ENCODE measurements at regions not wholly inside any gene's neighbourhood (a gene's known extent, or its start where the extent isn't known, plus 50 kb on each side); places are given as distances from the start of the nearest gene placed in this dataset.

DNA sequence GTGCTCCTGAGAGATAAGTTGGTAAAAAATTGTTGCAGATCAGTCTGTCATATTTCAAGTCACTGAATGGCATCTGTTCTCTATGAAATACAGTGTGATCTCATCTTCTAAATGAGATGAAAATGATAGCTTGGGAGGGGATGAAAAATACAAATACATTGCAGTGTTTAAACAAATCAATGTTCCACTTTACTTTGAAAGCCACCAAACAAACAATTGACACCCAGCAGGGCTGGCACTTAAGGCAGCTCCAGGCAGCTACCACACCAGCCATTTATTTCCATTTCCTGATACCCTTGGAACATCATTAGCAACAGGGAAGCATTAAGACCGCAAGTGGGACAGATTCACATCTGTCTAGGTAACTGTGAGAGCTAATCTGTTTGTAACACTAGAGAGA, 827.6 kb upstream of the KIF2B start:
- TF ChIP-seq, protein P1, sequence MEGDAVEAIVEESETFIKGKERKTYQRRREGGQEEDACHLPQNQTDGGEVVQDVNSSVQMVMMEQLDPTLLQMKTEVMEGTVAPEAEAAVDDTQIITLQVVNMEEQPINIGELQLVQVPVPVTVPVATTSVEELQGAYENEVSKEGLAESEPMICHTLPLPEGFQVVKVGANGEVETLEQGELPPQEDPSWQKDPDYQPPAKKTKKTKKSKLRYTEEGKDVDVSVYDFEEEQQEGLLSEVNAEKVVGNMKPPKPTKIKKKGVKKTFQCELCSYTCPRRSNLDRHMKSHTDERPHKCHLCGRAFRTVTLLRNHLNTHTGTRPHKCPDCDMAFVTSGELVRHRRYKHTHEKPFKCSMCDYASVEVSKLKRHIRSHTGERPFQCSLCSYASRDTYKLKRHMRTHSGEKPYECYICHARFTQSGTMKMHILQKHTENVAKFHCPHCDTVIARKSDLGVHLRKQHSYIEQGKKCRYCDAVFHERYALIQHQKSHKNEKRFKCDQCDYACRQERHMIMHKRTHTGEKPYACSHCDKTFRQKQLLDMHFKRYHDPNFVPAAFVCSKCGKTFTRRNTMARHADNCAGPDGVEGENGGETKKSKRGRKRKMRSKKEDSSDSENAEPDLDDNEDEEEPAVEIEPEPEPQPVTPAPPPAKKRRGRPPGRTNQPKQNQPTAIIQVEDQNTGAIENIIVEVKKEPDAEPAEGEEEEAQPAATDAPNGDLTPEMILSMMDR (conservative IDR thresholded peaks at IDR 0.05; ENCODE audit: low read depth in 2 of 2): no peak
- TF ChIP-seq EZH2 (IDR thresholded peaks at IDR 0.05; ENCODE audit: low read depth, unreplicated experiment) (no peak), POLR2AphosphoS5 (IDR thresholded peaks at IDR 0.05; ENCODE audit: low read depth) (no peak)
- TF ChIP-seq, protein P2, sequence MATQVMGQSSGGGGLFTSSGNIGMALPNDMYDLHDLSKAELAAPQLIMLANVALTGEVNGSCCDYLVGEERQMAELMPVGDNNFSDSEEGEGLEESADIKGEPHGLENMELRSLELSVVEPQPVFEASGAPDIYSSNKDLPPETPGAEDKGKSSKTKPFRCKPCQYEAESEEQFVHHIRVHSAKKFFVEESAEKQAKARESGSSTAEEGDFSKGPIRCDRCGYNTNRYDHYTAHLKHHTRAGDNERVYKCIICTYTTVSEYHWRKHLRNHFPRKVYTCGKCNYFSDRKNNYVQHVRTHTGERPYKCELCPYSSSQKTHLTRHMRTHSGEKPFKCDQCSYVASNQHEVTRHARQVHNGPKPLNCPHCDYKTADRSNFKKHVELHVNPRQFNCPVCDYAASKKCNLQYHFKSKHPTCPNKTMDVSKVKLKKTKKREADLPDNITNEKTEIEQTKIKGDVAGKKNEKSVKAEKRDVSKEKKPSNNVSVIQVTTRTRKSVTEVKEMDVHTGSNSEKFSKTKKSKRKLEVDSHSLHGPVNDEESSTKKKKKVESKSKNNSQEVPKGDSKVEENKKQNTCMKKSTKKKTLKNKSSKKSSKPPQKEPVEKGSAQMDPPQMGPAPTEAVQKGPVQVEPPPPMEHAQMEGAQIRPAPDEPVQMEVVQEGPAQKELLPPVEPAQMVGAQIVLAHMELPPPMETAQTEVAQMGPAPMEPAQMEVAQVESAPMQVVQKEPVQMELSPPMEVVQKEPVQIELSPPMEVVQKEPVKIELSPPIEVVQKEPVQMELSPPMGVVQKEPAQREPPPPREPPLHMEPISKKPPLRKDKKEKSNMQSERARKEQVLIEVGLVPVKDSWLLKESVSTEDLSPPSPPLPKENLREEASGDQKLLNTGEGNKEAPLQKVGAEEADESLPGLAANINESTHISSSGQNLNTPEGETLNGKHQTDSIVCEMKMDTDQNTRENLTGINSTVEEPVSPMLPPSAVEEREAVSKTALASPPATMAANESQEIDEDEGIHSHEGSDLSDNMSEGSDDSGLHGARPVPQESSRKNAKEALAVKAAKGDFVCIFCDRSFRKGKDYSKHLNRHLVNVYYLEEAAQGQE (IDR thresholded peaks at IDR 0.05; ENCODE audit: unreplicated experiment): no peak

Data from GM23338 (cell line).